Endothelial cell of umbilical vein (primary cell): ENCODE measurements at regions not wholly inside any gene's neighbourhood (a gene's known extent, or its start where the extent isn't known, plus 50 kb on each side); places are given as distances from the start of the nearest gene placed in this dataset.

Source experiments
- EZH2 ChIP-seq: IDR thresholded peaks from 2 replicates; pipeline ENCODE4 v1.6.1; 2012; ENCODE audit warnings: borderline replicate concordance, low read depth, mild to moderate bottlenecking, moderate library complexity, low read length, inconsistent platforms; ENCODE audit not compliant: severe bottlenecking
- FOS ChIP-seq: IDR thresholded peaks from 2 replicates; pipeline ENCODE4 v1.6.1; 2011; ENCODE audit warnings: mild to moderate bottlenecking, low read length, moderate library complexity, borderline replicate concordance; ENCODE audit not compliant: insufficient read depth
- JUN ChIP-seq: IDR thresholded peaks from 2 replicates; pipeline ENCODE4 v1.6.1; 2011; ENCODE audit warnings: borderline replicate concordance, low read depth; ENCODE audit not compliant: insufficient read length, insufficient read depth
- MYC ChIP-seq: IDR thresholded peaks from one replicate; pipeline ENCODE4 v1.6.1; 2011; ENCODE audit warnings: mild to moderate bottlenecking, low read depth, low read length
- POLR2A ChIP-seq: IDR thresholded peaks from 2 replicates; pipeline ENCODE4 v1.6.1; 2012; ENCODE audit warnings: low read depth, mild to moderate bottlenecking, control low read depth, low read length
- POLR2AphosphoS5 ChIP-seq: IDR thresholded peaks from 2 replicates; pipeline ENCODE4 v1.6.1; 2012; ENCODE audit warnings: low read depth, mild to moderate bottlenecking, control low read depth, low read length, moderate library complexity; ENCODE audit not compliant: insufficient read depth
- TF ChIP-seq, protein P1 (sequence below), 2 donors: IDR thresholded peaks; 1 replicate in 1 of 2; 2 replicates in 1 of 2; pipeline ENCODE4 v1.5.1; 2011; ENCODE audit warnings: low read length in 2 of 2, mild to moderate bottlenecking in 2 of 2, moderate library complexity in 2 of 2, control low read depth in 1 of 2, inconsistent platforms in 1 of 2, low read depth in 1 of 2; ENCODE audit not compliant: insufficient read depth in 1 of 2; ENCODE audit errors: extremely low read depth in 1 of 2
- TF ChIP-seq, protein P2 (sequence below): IDR thresholded peaks from 2 replicates; pipeline ENCODE4 v1.6.1; 2011; ENCODE audit not compliant: insufficient read depth, insufficient read length

GRCh38 chr6:97621111-97621510 lies 338.1 kb upstream of the MMS22L start:
- TF ChIP-seq POLR2A, result no peak
- TF ChIP-seq, protein P1, sequence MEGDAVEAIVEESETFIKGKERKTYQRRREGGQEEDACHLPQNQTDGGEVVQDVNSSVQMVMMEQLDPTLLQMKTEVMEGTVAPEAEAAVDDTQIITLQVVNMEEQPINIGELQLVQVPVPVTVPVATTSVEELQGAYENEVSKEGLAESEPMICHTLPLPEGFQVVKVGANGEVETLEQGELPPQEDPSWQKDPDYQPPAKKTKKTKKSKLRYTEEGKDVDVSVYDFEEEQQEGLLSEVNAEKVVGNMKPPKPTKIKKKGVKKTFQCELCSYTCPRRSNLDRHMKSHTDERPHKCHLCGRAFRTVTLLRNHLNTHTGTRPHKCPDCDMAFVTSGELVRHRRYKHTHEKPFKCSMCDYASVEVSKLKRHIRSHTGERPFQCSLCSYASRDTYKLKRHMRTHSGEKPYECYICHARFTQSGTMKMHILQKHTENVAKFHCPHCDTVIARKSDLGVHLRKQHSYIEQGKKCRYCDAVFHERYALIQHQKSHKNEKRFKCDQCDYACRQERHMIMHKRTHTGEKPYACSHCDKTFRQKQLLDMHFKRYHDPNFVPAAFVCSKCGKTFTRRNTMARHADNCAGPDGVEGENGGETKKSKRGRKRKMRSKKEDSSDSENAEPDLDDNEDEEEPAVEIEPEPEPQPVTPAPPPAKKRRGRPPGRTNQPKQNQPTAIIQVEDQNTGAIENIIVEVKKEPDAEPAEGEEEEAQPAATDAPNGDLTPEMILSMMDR (IDR thresholded peaks at IDR 0.05; ENCODE audit: extremely low read depth in 1 of 2, insufficient read depth in 1 of 2, low read depth in 1 of 2, low read length in 2 of 2), result no peak
- TF ChIP-seq POLR2AphosphoS5, result no peak
- TF ChIP-seq, protein P2, sequence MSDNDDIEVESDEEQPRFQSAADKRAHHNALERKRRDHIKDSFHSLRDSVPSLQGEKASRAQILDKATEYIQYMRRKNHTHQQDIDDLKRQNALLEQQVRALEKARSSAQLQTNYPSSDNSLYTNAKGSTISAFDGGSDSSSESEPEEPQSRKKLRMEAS, result no peak
- no peak for TF ChIP-seq JUN
- TF ChIP-seq MYC, result no peak
- no peak for TF ChIP-seq EZH2
- TF ChIP-seq FOS, result no peak
